Eye (tissue), 1 donor: ENCODE measurements at regions not wholly inside any gene's neighbourhood (a gene's known extent, or its start where the extent isn't known, plus 50 kb on each side); places are given as distances from the start of the nearest gene placed in this dataset.
"Not testable (repeated sequence)": the region's sequence is repeated elsewhere in the genome, so short reads cannot be mapped to it uniquely, and the experiment has no call there.

Experiments
- DNase-seq: peaks from one replicate; pipeline ENCODE4 v3.0.0-alpha.2; 2015

DNA sequence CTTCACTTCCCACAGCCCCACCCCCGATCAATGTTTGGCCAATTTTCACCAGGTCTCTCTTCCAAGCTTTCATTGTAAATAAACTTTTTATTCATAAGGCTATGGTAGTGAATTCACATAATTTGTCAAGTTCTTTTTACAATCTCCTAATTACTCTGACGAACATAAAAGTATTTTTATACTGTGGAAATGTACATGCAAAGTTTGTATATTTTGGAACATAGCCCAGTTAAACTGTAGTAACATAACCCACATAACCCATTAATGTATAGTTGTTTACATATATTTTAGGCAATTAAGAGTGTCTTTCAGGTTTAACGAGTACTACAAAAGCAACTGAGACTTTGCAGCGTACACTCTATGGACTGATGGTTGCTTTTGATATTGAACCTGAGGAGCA is 228.3 kb upstream of the ERBB4 start:
- no peak for DNase-seq

DNA sequence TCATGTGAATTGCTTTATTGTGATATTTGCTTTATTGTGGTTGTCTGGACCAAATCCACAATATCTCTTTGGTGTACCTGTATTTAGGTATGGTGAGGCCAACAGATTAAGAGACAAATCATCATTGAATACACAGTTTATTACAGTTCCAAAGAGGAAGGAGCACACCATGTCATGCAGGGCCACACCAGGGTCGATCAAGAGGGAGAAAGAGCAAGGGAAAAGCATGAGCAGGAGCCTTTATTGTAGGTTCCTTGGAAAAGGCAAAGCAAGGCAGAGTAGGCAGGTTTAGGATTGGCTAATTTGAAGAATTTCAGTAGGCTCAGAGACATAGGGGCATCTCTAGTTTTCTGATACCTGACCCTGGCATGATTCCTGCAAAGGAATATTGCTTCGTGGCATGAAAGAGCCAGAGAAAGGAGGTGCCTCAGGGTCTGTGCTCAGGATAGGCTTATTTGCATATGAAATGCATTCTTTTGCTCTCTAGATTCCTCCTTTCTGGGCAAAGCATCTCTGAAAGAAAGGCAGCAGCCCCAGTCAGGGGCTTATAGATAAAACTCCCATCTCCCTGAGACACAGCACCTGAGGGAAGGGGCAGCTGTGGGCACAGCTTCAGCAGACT is 214.2 kb upstream of the ERBB4 start:
- DNase-seq = no peak

DNA sequence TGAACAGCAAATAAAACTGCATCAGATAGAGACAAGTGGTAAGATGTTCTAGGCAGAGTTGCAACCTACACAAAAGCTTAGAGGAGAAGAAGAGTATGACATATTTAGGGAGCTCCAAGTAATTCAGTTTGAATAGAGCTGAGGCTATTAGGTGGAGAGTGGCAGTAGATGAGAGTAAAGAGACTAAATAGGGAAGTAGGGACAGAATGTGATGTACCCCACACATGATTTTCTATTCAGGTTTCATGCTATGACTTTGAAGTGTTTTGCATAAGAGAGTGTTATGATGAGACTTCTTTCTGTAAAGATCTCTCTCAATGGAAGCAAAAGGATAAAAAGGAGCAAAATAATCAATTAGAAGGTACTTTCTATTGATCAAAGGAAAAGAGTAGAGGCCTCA is 206.8 kb upstream of the ERBB4 start:
- DNase-seq = no peak

DNA sequence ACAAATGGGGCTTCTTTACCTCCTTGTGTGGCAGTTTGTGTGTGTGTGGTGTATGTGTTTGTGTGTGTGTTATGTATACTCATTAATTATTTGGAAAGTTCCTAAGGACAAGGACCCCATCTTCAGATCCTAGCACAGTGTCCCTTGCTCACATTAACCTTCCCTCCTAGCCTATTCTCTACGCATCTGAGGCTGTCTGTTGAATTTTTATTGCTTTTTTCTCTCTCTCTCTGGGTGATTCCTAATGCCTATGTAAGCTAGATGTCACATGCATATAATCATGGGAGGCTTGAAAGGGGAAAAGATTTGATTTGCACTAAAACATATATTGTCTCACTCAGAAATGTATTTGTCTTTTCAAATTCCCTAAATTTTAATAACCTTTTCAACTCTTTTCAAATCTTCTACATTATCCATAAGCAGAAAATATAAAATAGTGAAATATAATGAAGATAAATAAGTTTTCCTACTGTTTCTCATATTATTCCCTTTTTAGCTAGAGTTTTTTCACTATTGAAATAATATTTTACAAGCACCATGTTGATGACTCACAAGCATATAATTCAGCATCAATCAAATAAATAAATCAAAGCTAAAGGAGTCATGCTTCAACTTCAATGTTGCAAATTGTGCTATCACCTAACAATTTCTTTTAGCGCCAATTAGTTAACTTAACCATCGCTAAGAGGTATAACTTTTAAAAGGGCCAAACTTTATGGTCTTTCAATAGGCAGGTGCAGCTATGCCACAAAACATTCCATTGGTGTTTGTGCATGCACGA is 199.0 kb upstream of the ERBB4 start:
- DNase-seq = no peak

DNA sequence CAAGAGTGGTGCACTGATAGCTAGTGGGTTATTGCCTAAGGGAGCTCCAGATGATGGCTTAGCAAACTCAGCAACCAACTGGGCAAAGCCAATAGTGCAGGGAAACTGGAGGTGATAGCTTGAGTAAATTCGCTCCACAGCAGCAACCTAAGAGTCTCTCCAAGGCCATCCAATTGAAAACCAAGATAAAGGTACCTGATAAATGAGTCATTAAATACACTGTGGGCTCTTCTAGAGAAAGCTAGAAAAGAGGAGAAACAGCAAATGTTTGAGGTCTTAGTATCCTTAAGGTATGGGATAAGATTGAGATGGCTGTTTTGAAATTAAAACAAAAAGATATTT is 197.8 kb upstream of the ERBB4 start:
- DNase-seq = no peak

DNA sequence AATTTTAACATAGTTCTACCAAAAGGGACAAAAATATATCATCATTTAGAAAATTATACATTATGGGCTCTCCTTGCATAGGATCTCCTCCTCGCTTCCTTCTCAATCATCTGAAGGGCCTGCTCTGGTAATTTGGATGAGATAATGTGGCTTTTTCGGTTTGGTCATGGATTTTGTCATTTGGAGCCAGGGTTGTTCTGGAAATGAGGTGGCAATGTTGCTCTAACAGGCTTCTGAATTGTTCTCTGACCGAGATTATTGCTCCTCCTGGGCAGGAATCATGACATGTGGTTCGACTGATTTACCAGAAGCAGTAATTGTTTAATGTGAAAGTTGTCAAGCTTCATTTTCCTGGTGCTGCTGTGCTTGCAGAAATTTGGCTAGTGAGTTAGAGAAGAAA is 194.7 kb upstream of the ERBB4 start:
- no peak for DNase-seq

DNA sequence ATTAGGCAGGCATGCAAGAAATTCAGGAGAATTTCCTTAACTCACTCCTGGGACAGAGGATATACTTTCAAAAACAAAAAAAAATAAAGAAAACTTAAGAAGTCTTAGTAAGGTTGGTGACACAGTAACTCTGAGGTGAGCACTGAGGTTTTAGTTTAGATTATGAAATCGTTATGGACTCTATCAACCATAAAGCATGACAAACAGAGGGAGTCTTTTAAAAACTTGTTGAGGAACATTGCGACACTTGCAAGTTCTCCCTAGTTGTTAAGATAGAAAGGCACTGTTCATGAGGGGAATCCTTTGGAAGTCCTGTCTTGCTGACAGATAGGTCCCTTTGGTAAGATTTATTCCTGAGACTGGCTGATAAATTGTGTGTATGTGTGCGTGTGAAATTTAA is 194.3 kb upstream of the ERBB4 start:
- DNase-seq = no peak

DNA sequence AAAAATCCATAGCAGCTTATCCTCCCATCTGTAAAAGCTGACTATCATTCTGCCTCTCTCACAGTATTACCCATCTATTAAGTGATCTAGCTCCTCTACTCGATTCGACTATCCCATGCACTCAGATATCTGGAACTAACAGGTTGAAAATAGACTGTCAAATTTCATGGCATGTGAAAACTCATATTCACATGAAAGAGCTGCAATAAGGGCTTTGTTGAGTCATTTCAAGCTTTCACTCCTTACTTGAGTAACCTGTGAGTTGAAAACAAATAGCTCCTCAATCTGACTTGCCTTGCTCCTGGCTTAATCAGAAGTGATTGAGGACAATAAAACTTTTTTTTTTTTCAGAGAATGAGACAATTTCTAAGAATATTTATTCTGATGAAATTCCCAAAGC is 192.4 kb upstream of the ERBB4 start:
- no peak for DNase-seq

DNA sequence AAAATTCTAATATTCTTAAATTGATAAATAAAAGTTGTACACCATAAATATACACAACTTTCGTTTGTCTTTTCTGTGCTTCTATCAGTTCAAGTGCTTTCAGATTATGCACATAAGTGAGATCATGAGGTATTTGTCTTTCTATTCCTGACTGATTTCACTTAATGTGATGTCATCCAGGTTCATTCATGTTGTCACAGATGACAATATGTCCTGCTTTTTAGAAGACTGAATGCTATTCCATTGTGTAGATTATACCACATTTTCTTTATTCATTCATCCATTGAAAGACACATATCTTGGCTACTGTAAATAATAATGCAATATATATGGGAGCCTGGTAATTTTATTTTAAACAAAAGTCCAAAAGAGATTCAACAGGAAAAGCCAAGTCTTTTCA is 190.1 kb upstream of the ERBB4 start:
- DNase-seq = no peak

DNA sequence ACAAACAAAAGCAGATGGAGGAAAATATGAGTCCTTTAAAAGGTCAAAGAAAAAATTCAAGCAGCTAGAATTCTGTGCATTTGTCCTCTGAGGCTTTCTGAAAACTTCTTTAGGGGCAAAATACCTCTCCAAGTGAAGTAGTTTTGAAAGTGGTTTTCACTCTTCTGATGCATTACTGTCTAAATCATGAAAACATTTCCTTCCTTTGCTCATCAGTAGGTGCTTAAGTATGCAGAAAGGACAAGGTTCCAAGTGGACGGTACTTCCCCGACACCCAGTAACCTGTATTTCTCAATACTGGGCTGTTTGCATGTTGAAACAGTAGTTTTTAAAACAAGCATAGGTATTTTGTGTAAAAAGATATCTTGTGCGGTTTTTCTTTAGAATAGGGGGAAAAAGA is 189.1 kb upstream of the ERBB4 start:
- DNase-seq = no peak

DNA sequence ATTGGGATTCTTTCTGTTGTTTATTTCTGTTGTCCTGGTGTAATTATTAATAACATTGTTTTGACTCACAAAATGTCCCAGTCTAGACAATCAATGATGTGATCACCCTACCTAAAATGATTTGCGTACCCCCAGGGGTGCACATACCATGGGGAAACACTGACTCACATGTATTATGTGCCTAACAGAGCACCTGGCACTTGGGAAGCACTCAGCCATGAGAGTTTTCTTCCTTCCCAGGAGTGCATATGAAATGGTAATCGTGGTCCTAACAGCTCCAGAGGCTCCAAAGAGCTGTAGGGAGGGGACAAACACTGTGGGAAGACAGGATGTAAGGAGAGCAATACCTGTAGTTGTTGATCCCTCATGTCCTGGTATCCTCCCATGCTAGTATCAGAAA is 187.8 kb upstream of the ERBB4 start:
- no peak for DNase-seq

DNA sequence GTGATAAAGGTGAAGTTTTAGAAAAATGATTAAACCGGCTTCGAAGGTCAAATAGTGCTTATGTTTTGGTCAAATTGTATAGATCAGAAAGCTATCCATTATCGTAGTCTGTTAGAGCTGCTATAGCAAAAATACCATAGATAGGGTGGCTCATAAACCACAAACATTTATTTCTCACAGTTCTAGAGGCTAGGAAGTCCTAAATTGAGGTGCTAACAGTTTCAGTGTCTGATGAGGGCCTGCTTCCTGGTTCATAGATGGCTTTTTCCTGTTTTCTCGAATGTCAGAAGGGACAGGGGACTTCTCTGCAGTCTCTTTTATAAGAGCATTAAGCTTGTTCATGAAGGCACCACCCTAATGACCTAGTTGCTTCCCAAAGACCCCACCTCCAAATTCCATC is 186.6 kb upstream of the ERBB4 start:
- DNase-seq = no peak

DNA sequence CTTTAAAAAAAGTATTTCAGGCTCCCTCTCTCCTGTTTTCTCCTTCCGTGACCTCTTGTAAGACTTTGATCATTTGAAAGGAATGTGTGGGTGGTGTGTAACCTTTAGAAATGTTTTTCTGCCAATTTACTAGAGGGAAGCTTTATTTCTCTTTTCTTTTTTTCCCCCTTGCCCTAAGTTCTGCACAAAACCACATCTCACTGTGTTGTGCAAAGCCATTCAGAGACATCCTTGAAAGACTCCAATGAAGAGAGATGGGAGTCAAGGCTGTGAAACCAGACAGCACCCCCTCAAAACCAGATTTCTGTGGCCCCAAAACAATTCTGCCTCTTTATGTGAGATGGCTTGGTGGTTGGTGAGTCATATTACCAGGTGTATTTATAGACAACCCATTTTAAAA is 184.6 kb upstream of the ERBB4 start:
- DNase-seq = no peak

DNA sequence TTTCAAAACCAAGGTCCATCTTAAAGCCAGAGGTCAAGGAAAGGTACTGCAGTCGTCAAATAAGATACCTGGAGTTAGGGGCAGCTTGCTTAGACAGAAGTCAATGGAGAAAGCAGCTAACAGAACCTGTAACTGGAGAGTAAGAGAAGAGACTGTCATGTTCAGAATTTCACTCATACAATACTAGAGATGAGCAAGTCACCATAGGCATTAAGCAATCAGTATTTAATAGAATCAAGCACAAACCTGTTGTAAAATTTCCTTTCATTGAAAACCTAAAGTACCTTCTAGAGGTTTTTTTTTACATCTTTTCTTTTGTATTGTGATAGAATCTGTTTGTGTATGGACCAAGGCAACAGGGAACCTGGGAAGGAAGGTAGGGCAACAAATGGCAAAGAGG is 183.4 kb upstream of the ERBB4 start:
- DNase-seq = no peak

DNA sequence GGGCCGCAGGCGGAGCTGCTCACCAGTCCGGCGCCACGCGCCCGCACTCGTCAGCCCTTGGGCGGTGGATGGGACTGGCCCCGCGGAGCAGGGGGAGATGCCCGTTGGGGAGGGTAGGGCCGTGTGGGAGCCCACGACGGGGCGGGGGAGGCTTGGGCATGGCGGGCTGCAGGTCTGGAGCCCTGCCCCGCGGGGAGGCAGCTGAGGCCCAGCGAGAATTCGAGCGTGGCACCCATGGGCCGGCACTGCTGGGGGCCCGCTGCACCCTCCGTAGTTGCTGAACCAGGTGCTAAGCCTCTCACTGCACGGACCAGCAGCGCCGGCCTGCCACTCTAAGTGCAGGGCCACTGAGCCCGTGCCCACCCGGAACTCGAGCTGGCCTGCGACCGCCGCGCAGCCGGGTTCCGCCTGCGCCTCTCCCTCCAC is 182.4 kb upstream of the ERBB4 start:
- DNase-seq = no peak

DNA sequence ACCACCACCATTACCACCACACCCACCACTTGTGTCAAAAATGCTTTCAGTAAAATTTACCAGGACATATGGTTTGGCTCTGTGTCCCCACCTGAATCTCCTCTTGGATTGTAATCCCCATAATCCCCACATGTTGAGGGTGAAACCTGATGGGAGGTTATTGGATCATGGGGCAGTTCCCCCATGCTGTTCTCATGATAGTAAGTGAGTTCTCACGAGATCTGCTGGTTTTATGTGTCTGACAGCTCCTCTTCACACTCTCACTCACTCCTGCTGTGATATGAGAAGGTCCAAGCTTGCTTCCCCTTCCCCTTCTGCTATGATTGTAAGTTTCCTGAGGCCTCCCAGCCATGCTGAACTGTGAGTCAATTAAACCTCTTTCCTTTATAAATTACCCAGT is 176.8 kb upstream of the ERBB4 start:
- not testable (repeated sequence) for DNase-seq

DNA sequence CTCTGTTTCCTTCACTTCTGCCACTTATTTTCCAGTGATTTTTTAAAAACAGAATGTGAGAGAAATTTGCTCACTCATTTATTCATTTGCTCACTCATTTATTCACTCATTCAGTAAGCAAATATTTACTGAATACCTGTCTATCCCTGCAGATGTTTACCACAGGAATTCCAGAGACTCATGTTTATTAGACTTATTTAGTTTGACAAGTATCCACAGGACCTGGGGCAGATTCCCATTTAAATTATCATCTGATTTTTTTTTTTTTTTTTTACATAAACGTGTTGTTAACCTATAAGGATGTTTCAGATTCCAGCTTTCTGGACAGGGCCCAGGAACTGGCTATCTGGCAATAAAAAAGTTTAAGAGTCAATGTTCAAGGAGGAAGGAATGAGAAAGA is 175.1 kb upstream of the ERBB4 start:
- no peak for DNase-seq

DNA sequence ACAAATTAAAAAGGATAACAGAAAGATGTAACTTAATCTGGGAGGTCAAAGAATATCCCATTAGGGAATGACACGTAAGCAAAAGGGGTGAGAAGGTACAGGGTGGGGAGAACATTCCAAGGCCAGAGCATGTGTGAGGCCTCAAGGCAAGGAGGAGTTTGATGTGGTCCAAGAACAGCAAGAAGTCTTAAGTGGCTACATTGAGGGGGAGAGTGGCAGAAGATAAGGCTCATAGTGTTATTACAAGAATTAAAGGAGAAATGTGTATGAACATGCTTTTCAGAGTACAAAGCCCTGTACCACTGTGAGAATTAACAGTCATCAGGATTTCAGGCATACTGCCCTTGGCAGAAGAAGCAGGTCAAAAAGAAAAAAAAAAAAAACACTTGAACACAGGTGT is 174.4 kb upstream of the ERBB4 start:
- no peak for DNase-seq

DNA sequence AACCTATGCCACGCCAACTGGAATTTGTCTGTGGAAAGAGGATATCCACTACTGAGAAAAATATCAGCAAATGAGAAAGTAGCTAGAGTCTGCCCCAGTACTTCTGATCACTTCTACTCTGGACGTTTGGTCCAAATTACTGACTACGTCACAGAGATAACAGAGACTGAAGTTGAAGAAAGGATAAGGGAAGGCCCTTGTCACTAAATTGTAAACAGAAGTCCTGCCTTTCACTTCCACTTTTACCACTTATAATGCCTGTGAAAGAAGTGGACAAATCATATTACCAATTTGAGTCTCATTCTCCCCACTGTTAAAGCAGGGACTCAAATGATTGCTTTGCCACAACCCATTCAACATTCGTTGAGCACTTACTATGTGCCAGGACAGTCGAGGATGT is 173.9 kb upstream of the ERBB4 start:
- DNase-seq = no peak

DNA sequence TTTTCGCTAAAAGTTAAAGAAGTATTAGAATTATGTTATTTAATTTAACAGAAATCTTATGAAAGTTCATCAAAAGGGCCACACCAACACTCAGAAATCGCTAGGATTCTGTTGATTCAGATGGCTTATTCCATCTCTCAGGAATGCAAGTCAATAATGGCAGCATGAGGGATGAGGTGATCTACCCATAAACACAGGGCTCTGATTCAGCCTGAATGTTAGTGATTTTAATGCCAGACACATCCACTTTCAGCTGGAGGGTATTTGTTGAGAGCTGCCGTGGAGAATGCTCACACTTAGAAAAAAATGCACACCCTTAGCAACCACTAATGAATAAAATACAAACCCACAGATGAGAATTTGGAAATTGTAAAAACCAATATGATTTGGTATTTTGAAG is 173.3 kb upstream of the ERBB4 start:
- no peak for DNase-seq

DNA sequence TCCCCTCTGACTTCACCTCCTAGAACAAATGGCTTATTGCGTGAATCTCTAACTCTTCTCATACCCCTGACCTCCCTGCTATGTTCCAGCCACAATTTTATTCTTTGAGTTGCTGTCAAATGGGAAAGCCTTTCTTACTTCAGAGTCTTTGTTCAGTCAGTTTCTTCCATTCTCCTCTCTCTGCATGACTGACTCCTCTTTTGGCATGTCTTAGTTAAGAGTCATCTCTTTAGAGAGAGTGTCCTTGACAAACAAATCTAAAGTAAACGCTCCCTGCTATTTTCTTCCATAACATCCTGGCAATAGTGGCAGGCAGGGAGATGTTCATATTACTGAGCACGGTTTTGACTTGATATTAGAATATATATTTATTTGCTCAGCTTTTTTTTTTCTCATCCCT is 170.7 kb upstream of the ERBB4 start:
- DNase-seq = no peak

DNA sequence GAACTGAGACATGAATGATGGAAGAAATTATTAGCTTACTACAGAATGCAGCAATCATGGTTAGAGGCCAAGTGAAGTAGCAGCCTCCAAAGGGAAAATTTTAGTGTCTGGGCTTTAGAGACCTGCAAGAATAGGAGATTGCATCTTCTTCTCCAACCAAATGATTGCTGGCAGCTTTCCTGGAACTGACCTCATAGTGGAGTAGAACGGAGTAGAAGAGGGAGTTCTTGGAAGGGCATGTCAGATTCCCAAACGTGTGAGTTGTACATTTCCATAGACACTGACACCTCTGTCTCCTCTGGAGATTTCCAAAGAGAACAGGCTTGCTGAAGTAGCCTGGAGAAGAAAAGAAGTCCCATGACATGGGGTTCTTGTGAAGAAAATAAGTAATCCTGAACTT is 169.8 kb upstream of the ERBB4 start:
- no peak for DNase-seq

DNA sequence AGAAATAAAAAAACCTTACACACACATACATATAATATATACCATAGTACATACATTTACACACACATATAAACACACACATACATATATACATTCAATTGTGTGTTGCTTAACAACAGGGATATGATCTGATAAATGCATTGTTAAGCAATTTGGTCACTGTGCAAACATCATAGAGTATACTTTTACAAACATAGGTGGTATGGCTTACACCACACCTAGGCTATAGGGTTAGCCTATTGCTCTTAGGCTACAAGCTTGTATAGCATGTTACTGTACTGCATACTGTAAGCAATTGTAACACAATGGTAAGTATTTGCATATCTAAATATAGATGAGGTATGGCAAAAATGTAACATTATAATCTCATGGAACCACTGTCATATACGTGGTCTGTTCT is 156.8 kb upstream of the ERBB4 start:
- no peak for DNase-seq

DNA sequence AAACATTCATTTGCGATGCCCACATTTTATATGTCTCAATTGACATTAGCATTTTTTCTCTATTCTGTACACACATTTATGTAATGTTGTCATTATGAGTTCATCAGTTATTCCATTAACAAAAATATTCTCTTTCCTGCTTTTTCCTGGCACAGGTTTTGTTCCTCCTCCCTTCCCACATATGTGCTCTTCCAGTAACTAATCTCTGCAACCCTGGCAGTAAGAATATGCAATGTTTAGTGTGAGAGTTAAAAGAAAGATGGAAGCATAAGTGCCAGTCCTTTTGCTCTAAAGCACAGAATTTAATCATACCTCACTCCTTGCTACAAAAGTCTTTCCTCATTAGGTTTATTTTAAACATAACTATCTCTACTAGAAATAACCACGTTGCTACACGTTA is 155.8 kb upstream of the ERBB4 start:
- DNase-seq = no peak

DNA sequence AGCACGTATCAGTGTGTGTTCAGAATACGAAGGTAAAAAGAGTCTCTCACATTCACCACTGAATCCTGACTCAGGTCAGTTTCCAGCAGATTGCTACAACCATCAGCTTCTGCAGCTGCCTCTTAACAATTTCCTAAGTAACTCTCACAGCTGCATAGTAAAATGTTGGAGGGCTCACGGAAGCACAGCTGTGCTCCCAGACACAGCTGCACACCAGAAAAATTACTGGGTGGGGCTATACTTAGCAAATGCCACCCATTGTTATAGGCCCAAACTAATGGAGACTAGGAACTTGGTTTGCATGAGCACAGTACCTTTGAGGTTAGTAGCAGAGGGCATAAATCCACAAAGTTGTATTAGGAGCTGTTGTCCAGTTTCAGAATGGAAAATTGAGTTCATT is 153.9 kb upstream of the ERBB4 start:
- DNase-seq = peak; percentile 29
